GM19025 (cell line): ENCODE measurements at regions not wholly inside any gene's neighbourhood (a gene's known extent, or its start where the extent isn't known, plus 50 kb on each side); places are given as distances from the start of the nearest gene placed in this dataset.

Experiments
- ATAC-seq: cut with Tn5 transposase; IDR thresholded peaks from one replicate; pipeline ENCODE4 v1.9.1; 2021; ENCODE audit warnings: mild to moderate bottlenecking, low read depth, moderate library complexity; ENCODE audit not compliant: unreplicated experiment

GRCh38 chr9:14478175-14479162 is 164.5 kb upstream of the NFIB start:
- no peak for ATAC-seq

- no peak for ATAC-seq
Observed at GRCh38 chr9:14471041-14471440, 157.1 kb upstream of the NFIB start.

- ATAC-seq = no peak
Observed at GRCh38 chr9:14467675-14468374, 153.9 kb upstream of the NFIB start.

- ATAC-seq = no peak
Observed at GRCh38 chr9:14466828-14467227, 152.9 kb upstream of the NFIB start.

GRCh38 chr9:14466429-14466818 is 152.5 kb upstream of the NFIB start:
- no peak for ATAC-seq

- ATAC-seq = no peak
Observed at GRCh38 chr9:14462950-14463349, 149.0 kb upstream of the NFIB start.

- ATAC-seq = no peak
Observed at GRCh38 chr9:14455243-14455642, 141.3 kb upstream of the NFIB start.

- ATAC-seq = no peak
Observed at GRCh38 chr9:14453286-14453685, 139.3 kb upstream of the NFIB start.

GRCh38 chr9:14452539-14452938 is 138.6 kb upstream of the NFIB start:
- no peak for ATAC-seq

GRCh38 chr9:14451949-14452348 is 138.0 kb upstream of the NFIB start:
- peak; percentile 73 for ATAC-seq

- ATAC-seq = no peak
Observed at GRCh38 chr9:14447103-14447502, 133.2 kb upstream of the NFIB start.

GRCh38 chr9:14445946-14446345 is 132.0 kb upstream of the NFIB start:
- no peak for ATAC-seq

GRCh38 chr9:14442956-14443355 is 129.0 kb upstream of the NFIB start:
- no peak for ATAC-seq

- no peak for ATAC-seq
Observed at GRCh38 chr9:14441976-14442651, 128.2 kb upstream of the NFIB start.

- no peak for ATAC-seq
Observed at GRCh38 chr9:14441115-14441514, 127.2 kb upstream of the NFIB start.

GRCh38 chr9:14440062-14440461 is 126.1 kb upstream of the NFIB start:
- ATAC-seq = no peak

GRCh38 chr9:14439555-14439954 is 125.6 kb upstream of the NFIB start:
- ATAC-seq = no peak

- no peak for ATAC-seq
Observed at GRCh38 chr9:14438232-14439021, 124.5 kb upstream of the NFIB start.

GRCh38 chr9:14437354-14438231 is 123.7 kb upstream of the NFIB start:
- no peak for ATAC-seq
